ENCODE measurements at regions not wholly inside any gene's neighbourhood (a gene's known extent, or its start where the extent isn't known, plus 50 kb on each side); places are given as distances from the start of the nearest gene placed in this dataset.

GRCh38 chr4:104210420-104210819, 284.3 kb downstream of the CXXC4 start:
- H3K4me3 ChIP-seq (ENCODE audit: low read length) = no peak overlapping the region
- TF ChIP-seq CTCF (conservative IDR thresholded peaks at IDR 0.05; ENCODE audit: low read length) = no peak
- DNase-seq (ENCODE audit: low read depth) = no peak

DNA sequence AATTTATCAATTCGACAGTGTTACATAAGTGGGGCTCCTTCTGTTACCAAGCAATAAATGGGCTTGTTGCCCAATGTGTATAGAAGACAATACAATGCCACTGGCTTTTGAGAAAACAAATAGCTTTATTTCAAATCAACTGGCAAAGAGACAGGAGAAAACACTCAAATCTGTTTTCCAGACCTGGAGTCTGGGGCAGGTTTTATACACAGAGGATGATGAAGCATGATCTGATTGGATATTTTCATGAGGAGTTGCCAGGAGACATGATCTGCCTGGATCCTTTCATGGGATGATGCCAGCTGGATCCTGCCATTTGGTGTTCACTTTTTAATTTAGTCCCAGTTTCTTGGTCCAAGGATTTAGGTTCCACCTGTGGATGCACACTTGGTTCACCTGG, 287.9 kb downstream of the CXXC4 start:
- no peak for DNase-seq (ENCODE audit: low read depth)
- TF ChIP-seq CTCF (conservative IDR thresholded peaks at IDR 0.05; ENCODE audit: low read length) = no peak
- H3K4me3 ChIP-seq (ENCODE audit: low read length) = no peak overlapping the region

DNA sequence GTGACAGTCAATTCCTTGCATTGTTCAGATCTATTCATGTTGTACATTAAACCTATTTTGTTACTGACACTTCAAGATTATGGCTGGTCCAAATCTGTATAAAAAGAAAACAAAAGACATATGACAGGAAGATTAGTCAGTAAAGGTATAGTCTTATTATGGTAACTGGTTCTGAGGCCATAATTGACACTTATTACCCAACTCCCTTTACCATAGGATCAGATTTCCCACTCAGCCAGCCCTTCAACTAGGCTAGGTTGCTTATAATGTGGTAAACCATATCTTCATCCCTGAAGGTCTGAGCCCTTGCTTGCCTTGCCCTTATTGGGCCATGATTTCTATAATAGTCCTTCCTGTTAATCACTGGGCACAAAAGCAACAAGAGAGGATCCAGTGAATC, 289.6 kb downstream of the CXXC4 start:
- no peak for TF ChIP-seq CTCF (conservative IDR thresholded peaks at IDR 0.05; ENCODE audit: low read length)
- no peak overlapping the region for H3K4me3 ChIP-seq (ENCODE audit: low read length)
- no peak for DNase-seq (ENCODE audit: low read depth)

DNA sequence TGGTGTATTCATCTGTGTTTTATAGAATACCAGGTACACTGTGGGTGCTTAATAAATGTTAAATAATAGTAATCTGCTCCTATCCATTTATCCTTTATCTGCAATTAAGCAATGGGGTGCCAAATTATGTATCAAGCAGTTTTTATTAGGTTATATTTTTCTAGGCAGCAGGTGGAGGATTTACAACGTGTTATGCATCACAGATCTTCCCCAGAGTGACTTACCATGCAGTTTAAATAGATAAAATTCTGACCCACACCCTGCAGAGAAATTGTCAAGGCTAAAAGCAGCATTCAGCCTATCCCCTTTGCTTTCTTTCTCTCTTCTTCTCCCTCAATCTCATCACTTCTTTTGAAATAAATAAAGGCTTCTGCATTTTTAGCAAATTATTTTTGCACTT, 306.4 kb downstream of the CXXC4 start:
- H3K4me3 ChIP-seq (ENCODE audit: low read length) = no peak overlapping the region
- no peak for TF ChIP-seq CTCF (conservative IDR thresholded peaks at IDR 0.05; ENCODE audit: low read length)
- DNase-seq (ENCODE audit: low read depth) = no peak

DNA sequence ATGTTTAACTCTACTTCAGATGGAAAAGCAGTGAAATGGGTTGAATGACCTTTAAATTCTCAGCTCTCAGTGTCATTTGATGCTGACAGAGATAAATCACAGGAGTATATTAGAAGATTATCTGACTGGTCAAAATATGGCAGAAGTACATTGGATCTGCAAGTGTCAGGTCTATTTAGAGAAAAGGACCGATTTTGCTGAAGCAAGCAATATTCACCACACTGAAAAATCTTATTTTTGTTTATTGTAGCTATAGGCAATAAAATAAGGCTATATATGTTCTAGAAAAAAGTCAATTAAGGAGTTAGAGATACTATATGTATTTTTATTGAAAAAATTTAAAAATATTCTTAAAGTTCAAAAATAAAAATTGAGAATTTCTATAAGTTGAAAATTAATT, 325.3 kb downstream of the CXXC4 start:
- no peak for DNase-seq (ENCODE audit: low read depth)
- H3K4me3 ChIP-seq (ENCODE audit: low read length) = no peak overlapping the region
- no peak for TF ChIP-seq CTCF (conservative IDR thresholded peaks at IDR 0.05; ENCODE audit: low read length)

GRCh38 chr4:104166749-104167148, 327.9 kb downstream of the CXXC4 start:
- DNase-seq (ENCODE audit: low read depth) = no peak
- TF ChIP-seq CTCF (conservative IDR thresholded peaks at IDR 0.05; ENCODE audit: low read length) = no peak
- no peak overlapping the region for H3K4me3 ChIP-seq (ENCODE audit: low read length)

DNA sequence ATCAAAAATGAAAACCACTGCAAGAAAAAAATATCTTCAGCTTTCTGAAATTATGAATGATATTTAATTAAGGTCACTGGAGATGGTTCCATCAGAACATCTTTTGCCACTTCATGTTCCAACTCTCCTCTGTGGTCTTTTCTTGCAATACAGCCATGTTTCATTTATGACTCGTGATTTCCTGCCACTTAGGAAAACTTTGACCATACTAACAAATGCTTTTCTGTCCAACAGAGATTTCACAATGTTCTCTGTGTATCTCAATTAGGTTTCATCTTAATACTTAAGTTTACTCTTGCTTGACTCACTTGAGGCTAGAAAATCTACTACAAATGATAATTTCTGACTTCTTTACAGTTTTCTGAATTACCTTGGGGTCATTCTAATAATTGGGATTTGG, 330.9 kb downstream of the CXXC4 start:
- no peak overlapping the region for H3K4me3 ChIP-seq (ENCODE audit: low read length)
- TF ChIP-seq CTCF (conservative IDR thresholded peaks at IDR 0.05; ENCODE audit: low read length) = no peak
- DNase-seq (ENCODE audit: low read depth) = no peak
